NCI-H82 treated with DMSO at 0.1 percent for 48 hours (cell line): ENCODE measurements at regions not wholly inside any gene's neighbourhood (a gene's known extent, or its start where the extent isn't known, plus 50 kb on each side); places are given as distances from the start of the nearest gene placed in this dataset.
"Not testable (repeated sequence)": the region's sequence is repeated elsewhere in the genome, so short reads cannot be mapped to it uniquely, and the experiment has no call there.

ENCODE experiments used
- DNase-seq: peaks from one replicate; lab custom pipeline; 2025; ENCODE audit not compliant: unreplicated experiment; lab: John Stamatoyannopoulos, UW

GRCh38 chr9:26513730-26514129, 378.9 kb downstream of the CAAP1 start:
- no peak for DNase-seq

GRCh38 chr9:26510137-26510536, 382.5 kb downstream of the CAAP1 start:
- no peak for DNase-seq

- no peak for DNase-seq
Observed at GRCh38 chr9:26508897-26509296, 383.7 kb downstream of the CAAP1 start.

GRCh38 chr9:26504057-26504456, 388.5 kb downstream of the CAAP1 start:
- DNase-seq: no peak

GRCh38 chr9:26502311-26502710, 390.3 kb downstream of the CAAP1 start:
- peak; percentile 1 for DNase-seq

GRCh38 chr9:26500471-26500870, 392.1 kb downstream of the CAAP1 start:
- DNase-seq: no peak

- DNase-seq: not testable (repeated sequence)
Observed at GRCh38 chr9:26492608-26493521, 399.7 kb downstream of the CAAP1 start.

GRCh38 chr9:26491922-26492607, 400.5 kb downstream of the CAAP1 start:
- DNase-seq: not testable (repeated sequence)

GRCh38 chr9:26483991-26484390, 408.6 kb downstream of the CAAP1 start:
- DNase-seq: no peak

GRCh38 chr9:26477963-26478362, 414.6 kb downstream of the CAAP1 start:
- no peak for DNase-seq

GRCh38 chr9:26471261-26471660, 421.3 kb downstream of the CAAP1 start:
- DNase-seq: no peak

GRCh38 chr9:26470284-26470683, 422.3 kb downstream of the CAAP1 start:
- no peak for DNase-seq

- no peak for DNase-seq
Observed at GRCh38 chr9:26463837-26464236, 428.8 kb downstream of the CAAP1 start.

- no peak for DNase-seq
Observed at GRCh38 chr9:26462751-26463150, 429.9 kb downstream of the CAAP1 start.

- no peak for DNase-seq
Observed at GRCh38 chr9:26462213-26462612, 430.4 kb downstream of the CAAP1 start.

GRCh38 chr9:26460624-26461023, 432.0 kb downstream of the CAAP1 start:
- no peak for DNase-seq

GRCh38 chr9:26459959-26460358, 432.6 kb downstream of the CAAP1 start:
- DNase-seq: no peak

- no peak for DNase-seq
Observed at GRCh38 chr9:26458054-26458453, 434.5 kb downstream of the CAAP1 start.

GRCh38 chr9:26457151-26457550, 435.5 kb downstream of the CAAP1 start:
- no peak for DNase-seq

- peak; percentile 87 for DNase-seq
Observed at GRCh38 chr9:26439061-26439624, 453.5 kb downstream of the CAAP1 start.

- DNase-seq: no peak
Observed at GRCh38 chr9:26437056-26437711, 455.4 kb downstream of the CAAP1 start.
